ENCODE measurements at regions not wholly inside any gene's neighbourhood (a gene's known extent, or its start where the extent isn't known, plus 50 kb on each side); places are given as distances from the start of the nearest gene placed in this dataset.

- WGBS, 2 donors (ENCODE audit: extremely low coverage in 2 of 2, insufficient read length in 2 of 2, insufficient replicate concordance in 1 of 2): no CpG with 5 or more reads among the region's 1 CpG
- H4K8ac ChIP-seq (ENCODE audit: low read depth, low read length): no peak overlapping the region
- no peaks in the 10 kb centered on the region for H3K36me3 ChIP-seq (replicated peaks in 1 of 2; ENCODE audit: control insufficient read depth in 2 of 2, insufficient read depth in 2 of 2, low read length in 2 of 2)
- no peak overlapping the region for H4K91ac ChIP-seq (ENCODE audit: low read depth, low read length, poor library complexity)
- no peaks in the 10 kb centered on the region for H3K79me1 ChIP-seq (ENCODE audit: low read depth, low read length)
- no peak overlapping the region for H3K4me2 ChIP-seq (ENCODE audit: insufficient read depth, low read length, poor library complexity, severe bottlenecking)
- H2AFZ ChIP-seq (ENCODE audit: low read length): no peak overlapping the region
- no peak overlapping the region for H2BK15ac ChIP-seq (ENCODE audit: low read length)
- H3K4me1 ChIP-seq (ENCODE audit: control insufficient read depth in 2 of 2, insufficient read depth in 1 of 2, low read depth in 1 of 2, low read length in 2 of 2): no peaks in the 10 kb centered on the region
- H2BK12ac ChIP-seq (ENCODE audit: low read length): no peak overlapping the region
- H3K4ac ChIP-seq (ENCODE audit: low read length): no peak overlapping the region
- no peaks in the 10 kb centered on the region for H3K27me3 ChIP-seq (ENCODE audit: control insufficient read depth in 3 of 3, insufficient read depth in 3 of 3, low read depth in 1 of 3, low read length in 3 of 3)
- no peak overlapping the region for H2BK5ac ChIP-seq (ENCODE audit: low read length)
- DNase-seq (ENCODE audit: low spot score): no peak
- H3K14ac ChIP-seq (ENCODE audit: low read length): no peak overlapping the region
- H3K9ac ChIP-seq (ENCODE audit: low read depth, low read length, poor library complexity): no peak overlapping the region
- H2AK5ac ChIP-seq (ENCODE audit: low read depth, low read length): no peak overlapping the region
- no peaks in the 10 kb centered on the region for H3K9me3 ChIP-seq (replicated peaks in 1 of 2; ENCODE audit: control insufficient read depth in 2 of 2, insufficient read depth in 1 of 2, low read depth in 1 of 2, low read length in 2 of 2)
- H3K23ac ChIP-seq (ENCODE audit: low read depth, low read length, poor library complexity): no peak overlapping the region
- no peak overlapping the region for H2BK120ac ChIP-seq (ENCODE audit: low read depth, low read length)
- no peak overlapping the region for H3K4me3 ChIP-seq (ENCODE audit: low read length in 2 of 2)
- H3K27ac ChIP-seq (replicated peaks; ENCODE audit: low read length): no peak overlapping the region
- H3K18ac ChIP-seq (ENCODE audit: low read length): no peak overlapping the region
Measured at GRCh38 chr5:161112371-161112770, 260.4 kb upstream of the ATP10B start.

DNA sequence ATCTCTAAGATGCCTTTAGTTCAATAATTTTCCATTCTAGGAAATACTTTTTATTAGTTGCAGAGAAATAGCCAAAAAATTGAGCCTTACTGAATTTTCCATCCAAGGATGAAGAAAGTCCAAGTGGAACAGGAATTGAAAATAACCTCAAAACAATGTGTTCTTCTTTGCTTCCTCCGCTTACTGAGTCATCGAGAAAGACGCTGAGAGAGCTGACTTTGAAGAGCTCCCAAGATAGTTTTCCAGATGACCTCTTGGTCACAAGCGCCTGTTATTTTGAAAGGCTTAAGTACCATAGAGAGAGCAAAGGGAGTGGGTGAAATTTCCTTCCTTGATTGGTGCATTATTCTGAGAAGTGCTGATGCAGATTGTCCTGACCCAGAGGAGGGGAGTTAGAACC is 253.5 kb upstream of the ATP10B start:
- no peak overlapping the region for H4K91ac ChIP-seq (ENCODE audit: low read depth, low read length, poor library complexity)
- H3K4me3 ChIP-seq (ENCODE audit: low read length in 2 of 2): no peak overlapping the region
- H3K4me2 ChIP-seq (ENCODE audit: insufficient read depth, low read length, poor library complexity, severe bottlenecking): no peak overlapping the region
- H2AFZ ChIP-seq (ENCODE audit: low read length): no peak overlapping the region
- no peak overlapping the region for H2BK12ac ChIP-seq (ENCODE audit: low read length)
- H3K18ac ChIP-seq (ENCODE audit: low read length): no peak overlapping the region
- no peak for DNase-seq (ENCODE audit: low spot score)
- no peaks in the 10 kb centered on the region for H3K36me3 ChIP-seq (replicated peaks in 1 of 2; ENCODE audit: control insufficient read depth in 2 of 2, insufficient read depth in 2 of 2, low read length in 2 of 2)
- H3K27ac ChIP-seq (replicated peaks; ENCODE audit: low read length): no peak overlapping the region
- H2BK5ac ChIP-seq (ENCODE audit: low read length): no peak overlapping the region
- WGBS, 2 donors (ENCODE audit: extremely low coverage in 2 of 2, insufficient read length in 2 of 2, insufficient replicate concordance in 1 of 2): no CpG with 5 or more reads among the region's 4 CpGs
- no peak overlapping the region for H3K14ac ChIP-seq (ENCODE audit: low read length)
- no peak overlapping the region for H2BK15ac ChIP-seq (ENCODE audit: low read length)
- no peak overlapping the region for H3K23ac ChIP-seq (ENCODE audit: low read depth, low read length, poor library complexity)
- H4K8ac ChIP-seq (ENCODE audit: low read depth, low read length): no peak overlapping the region
- no peak overlapping the region for H3K4ac ChIP-seq (ENCODE audit: low read length)
- no peak overlapping the region for H3K9ac ChIP-seq (ENCODE audit: low read depth, low read length, poor library complexity)
- no peaks in the 10 kb centered on the region for H3K79me1 ChIP-seq (ENCODE audit: low read depth, low read length)
- no peaks in the 10 kb centered on the region for H3K9me3 ChIP-seq (replicated peaks in 1 of 2; ENCODE audit: control insufficient read depth in 2 of 2, insufficient read depth in 1 of 2, low read depth in 1 of 2, low read length in 2 of 2)
- H2AK5ac ChIP-seq (ENCODE audit: low read depth, low read length): no peak overlapping the region
- no peaks in the 10 kb centered on the region for H3K4me1 ChIP-seq (ENCODE audit: control insufficient read depth in 2 of 2, insufficient read depth in 1 of 2, low read depth in 1 of 2, low read length in 2 of 2)
- no peaks in the 10 kb centered on the region for H3K27me3 ChIP-seq (ENCODE audit: control insufficient read depth in 3 of 3, insufficient read depth in 3 of 3, low read depth in 1 of 3, low read length in 3 of 3)
- no peak overlapping the region for H2BK120ac ChIP-seq (ENCODE audit: low read depth, low read length)

GRCh38 chr5:161098516-161098915 is 246.5 kb upstream of the ATP10B start:
- Histone ChIP-seq H2AFZ (ENCODE audit: low read length) (no peak overlapping the region), H3K27ac (replicated peaks; ENCODE audit: low read length) (no peak overlapping the region), H3K23ac (ENCODE audit: low read depth, low read length, poor library complexity) (no peak overlapping the region), H2AK5ac (ENCODE audit: low read depth, low read length) (no peak overlapping the region), H3K9ac (ENCODE audit: low read depth, low read length, poor library complexity) (no peak overlapping the region), H3K9me3 (replicated peaks in 1 of 2; ENCODE audit: control insufficient read depth in 2 of 2, insufficient read depth in 1 of 2, low read depth in 1 of 2, low read length in 2 of 2) (no peaks in the 10 kb centered on the region), H3K4ac (ENCODE audit: low read length) (no peak overlapping the region), H3K4me1 (ENCODE audit: control insufficient read depth in 2 of 2, insufficient read depth in 1 of 2, low read depth in 1 of 2, low read length in 2 of 2) (no peaks in the 10 kb centered on the region), H3K27me3 (ENCODE audit: control insufficient read depth in 3 of 3, insufficient read depth in 3 of 3, low read depth in 1 of 3, low read length in 3 of 3) (no peaks in the 10 kb centered on the region), H2BK15ac (ENCODE audit: low read length) (no peak overlapping the region), H2BK5ac (ENCODE audit: low read length) (no peak overlapping the region), H4K91ac (ENCODE audit: low read depth, low read length, poor library complexity) (no peak overlapping the region), H3K79me1 (ENCODE audit: low read depth, low read length) (no peaks in the 10 kb centered on the region), H3K18ac (ENCODE audit: low read length) (no peak overlapping the region), H2BK12ac (ENCODE audit: low read length) (no peak overlapping the region), H3K4me2 (ENCODE audit: insufficient read depth, low read length, poor library complexity, severe bottlenecking) (no peak overlapping the region), H4K8ac (ENCODE audit: low read depth, low read length) (no peak overlapping the region), H3K14ac (ENCODE audit: low read length) (no peak overlapping the region), H3K36me3 (replicated peaks in 1 of 2; ENCODE audit: control insufficient read depth in 2 of 2, insufficient read depth in 2 of 2, low read length in 2 of 2) (no peaks in the 10 kb centered on the region), H3K4me3 (ENCODE audit: low read length in 2 of 2) (no peak overlapping the region), H2BK120ac (ENCODE audit: low read depth, low read length) (no peak overlapping the region)
- DNase-seq (ENCODE audit: low spot score): no peak
- WGBS, 2 donors (ENCODE audit: extremely low coverage in 2 of 2, insufficient read length in 2 of 2, insufficient replicate concordance in 1 of 2): no CpG with 5 or more reads among the region's 4 CpGs

- Histone ChIP-seq H2BK120ac (ENCODE audit: low read depth, low read length) (no peak overlapping the region), H3K4ac (ENCODE audit: low read length) (no peak overlapping the region), H2BK12ac (ENCODE audit: low read length) (no peak overlapping the region), H4K8ac (ENCODE audit: low read depth, low read length) (no peak overlapping the region), H3K4me3 (ENCODE audit: low read length in 2 of 2) (no peak overlapping the region), H3K9ac (ENCODE audit: low read depth, low read length, poor library complexity) (no peak overlapping the region), H2AK5ac (ENCODE audit: low read depth, low read length) (no peak overlapping the region), H2BK15ac (ENCODE audit: low read length) (no peak overlapping the region), H3K9me3 (replicated peaks in 1 of 2; ENCODE audit: control insufficient read depth in 2 of 2, insufficient read depth in 1 of 2, low read depth in 1 of 2, low read length in 2 of 2) (no peaks in the 10 kb centered on the region), H2BK5ac (ENCODE audit: low read length) (no peak overlapping the region), H3K14ac (ENCODE audit: low read length) (no peak overlapping the region), H3K27me3 (ENCODE audit: control insufficient read depth in 3 of 3, insufficient read depth in 3 of 3, low read depth in 1 of 3, low read length in 3 of 3) (no peaks in the 10 kb centered on the region), H4K91ac (ENCODE audit: low read depth, low read length, poor library complexity) (no peak overlapping the region), H3K4me1 (ENCODE audit: control insufficient read depth in 2 of 2, insufficient read depth in 1 of 2, low read depth in 1 of 2, low read length in 2 of 2) (no peaks in the 10 kb centered on the region), H3K23ac (ENCODE audit: low read depth, low read length, poor library complexity) (no peak overlapping the region), H3K4me2 (ENCODE audit: insufficient read depth, low read length, poor library complexity, severe bottlenecking) (no peak overlapping the region), H2AFZ (ENCODE audit: low read length) (no peak overlapping the region), H3K79me1 (ENCODE audit: low read depth, low read length) (no peaks in the 10 kb centered on the region), H3K27ac (replicated peaks; ENCODE audit: low read length) (no peak overlapping the region), H3K18ac (ENCODE audit: low read length) (no peak overlapping the region), H3K36me3 (replicated peaks in 1 of 2; ENCODE audit: control insufficient read depth in 2 of 2, insufficient read depth in 2 of 2, low read length in 2 of 2) (no peaks in the 10 kb centered on the region)
- DNase-seq (ENCODE audit: low spot score): no peak
- no CpG with 5 or more reads among the region's 4 CpGs for WGBS, 2 donors (ENCODE audit: extremely low coverage in 2 of 2, insufficient read length in 2 of 2, insufficient replicate concordance in 1 of 2)
Measured at GRCh38 chr5:161096581-161096980, 244.6 kb upstream of the ATP10B start.
